B cell (primary cell): ENCODE measurements at regions not wholly inside any gene's neighbourhood (a gene's known extent, or its start where the extent isn't known, plus 50 kb on each side); places are given as distances from the start of the nearest gene placed in this dataset.

ENCODE experiments used
- ATAC-seq: fragments of 200-7000 bp; cut with Tn5 transposase; one replicate; pipeline ENCODE4 v1.10.0; 2021; ENCODE audit warnings: low read depth, mild to moderate bottlenecking, moderate number of reproducible peaks, moderate library complexity
- CTCF ChIA-PET: fragments of 350-600 bp; sonication (Branson Sonifier 250); formaldehyde crosslinking; loops from one replicate; lab custom pipeline; 2021; ENCODE audit warnings: antibody characterized with exemption, inconsistent platforms; lab: Charles Lee
- POLR2A ChIA-PET: fragments of 350-600 bp; sonication (Branson Sonifier 250); formaldehyde crosslinking; loops from one replicate; lab custom pipeline; 2021; ENCODE audit warnings: antibody characterized with exemption; lab: Charles Lee
- DNase-seq: peaks from one replicate; pipeline ENCODE4 v3.0.0; 2013
- H2AFZ ChIP-seq: 2 replicates; pipeline ENCODE4 v1.6.1; 2012; ENCODE audit warnings: mild to moderate bottlenecking, low read depth, low read length; ENCODE audit not compliant: insufficient read depth, poor library complexity, severe bottlenecking
- H3K27ac ChIP-seq, 2 donors: 1 replicate in 1 of 2; 2 replicates in 1 of 2; pipeline ENCODE4 v1.5.1; 2012 to 2013; ENCODE audit warnings: low read length in 2 of 2, mild to moderate bottlenecking in 2 of 2, moderate library complexity in 1 of 2
- H3K27me3 ChIP-seq, 4 experiments: fragments of 200-600 bp in 1 of 4; sonication (generic) in 1 of 4; replicated peaks in 1 of 4; 1 replicate in 2 of 4; 2 replicates in 2 of 4; pipeline versions ENCODE4 v1.6.1 to v1.7.0; 2013 to 2016; ENCODE audit warnings: low read length in 3 of 4, mild to moderate bottlenecking in 2 of 4, mixed read lengths in 1 of 4, moderate library complexity in 1 of 4; ENCODE audit not compliant: insufficient read depth in 4 of 4, control insufficient read depth in 3 of 4; ENCODE audit errors: control extremely low read depth in 1 of 4
- H3K36me3 ChIP-seq, 2 experiments: replicated peaks in 1 of 2; 1 replicate in 1 of 2; 2 replicates in 1 of 2; pipeline versions ENCODE4 v1.6.1 to v1.7.1; 2013; ENCODE audit warnings: low read length in 1 of 2; ENCODE audit not compliant: insufficient read depth in 2 of 2, control insufficient read depth in 1 of 2; ENCODE audit errors: control extremely low read depth in 1 of 2, extremely low read depth in 1 of 2
- H3K4me1 ChIP-seq, 2 donors: fragments of 200-600 bp in 1 of 2; sonication (generic) in 1 of 2; 1 replicate in 1 of 2; 2 replicates in 1 of 2; pipeline versions ENCODE4 v1.5.1 to v1.6.1; 2013 to 2017; ENCODE audit warnings: low read length in 2 of 2; ENCODE audit not compliant: control insufficient read depth in 2 of 2, insufficient read depth in 2 of 2
- H3K4me2 ChIP-seq: replicated peaks from 2 replicates; pipeline ENCODE3; 2012; ENCODE audit warnings: mild to moderate bottlenecking, low read depth, low read length; ENCODE audit not compliant: poor library complexity, severe bottlenecking
- H3K4me3 ChIP-seq, 5 experiments: fragments of 200-600 bp in 1 of 5; sonication (generic) in 1 of 5; 1 replicate in 3 of 5; 2 replicates in 2 of 5; pipeline versions ENCODE4 v1.5.1 to v1.7.0; 2011 to 2016; ENCODE audit warnings: low read length in 4 of 5, mild to moderate bottlenecking in 4 of 5, low read depth in 2 of 5, control low read depth in 1 of 5, moderate library complexity in 1 of 5; ENCODE audit not compliant: insufficient read depth in 1 of 5; ENCODE audit errors: control extremely low read depth in 1 of 5, extremely low read depth in 1 of 5
- H3K79me2 ChIP-seq: fragments of 200-600 bp; sonication (generic); one replicate; pipeline ENCODE4 v1.6.0; 2016; ENCODE audit warnings: low read length; ENCODE audit not compliant: control insufficient read depth, insufficient read depth
- H3K9ac ChIP-seq: fragments of 200-600 bp; sonication (generic); 2 replicates; pipeline ENCODE4 v1.6.1; 2017; ENCODE audit warnings: mild to moderate bottlenecking, low read length, moderate library complexity
- H3K9me3 ChIP-seq, 3 donors: one replicate each; pipeline versions ENCODE4 v1.6.1 to v1.7.1; 2013; ENCODE audit warnings: low read length in 2 of 3; ENCODE audit not compliant: control insufficient read depth in 2 of 3, insufficient read depth in 1 of 3; ENCODE audit errors: control extremely low read depth in 1 of 3
- H4K20me1 ChIP-seq: 2 replicates; pipeline ENCODE4 v1.6.0; 2012; ENCODE audit warnings: mild to moderate bottlenecking, low read length; ENCODE audit not compliant: insufficient read depth, control insufficient read depth, poor library complexity, severe bottlenecking
- H3K27ac Mint-ChIP-seq: one replicate; pipeline ENCODE4 v1.8.0; 2021; ENCODE audit warnings: mixed read lengths
- H3K27me3 Mint-ChIP-seq: one replicate; pipeline ENCODE4 v1.8.0; 2021; ENCODE audit warnings: mixed read lengths
- H3K4me1 Mint-ChIP-seq: one replicate; pipeline ENCODE4 v1.8.0; 2021; ENCODE audit warnings: mixed read lengths
- H3K4me3 Mint-ChIP-seq: one replicate; pipeline ENCODE4 v1.8.0; 2021; ENCODE audit warnings: mixed read lengths
- H3K9me3 Mint-ChIP-seq: one replicate; pipeline ENCODE4 v1.8.0; 2022; ENCODE audit warnings: mixed read lengths; ENCODE audit not compliant: insufficient read depth
- CTCF ChIP-seq: fragments of 200-600 bp; IDR thresholded peaks from one replicate; pipeline ENCODE4 v1.8.0; 2022; ENCODE audit warnings: antibody characterized with exemption, mild to moderate bottlenecking
- EZH2 ChIP-seq: IDR thresholded peaks from 2 replicates; pipeline ENCODE4 v1.6.1; 2012; ENCODE audit warnings: borderline replicate concordance, low read depth, mild to moderate bottlenecking, moderate library complexity, low read length; ENCODE audit not compliant: insufficient read depth, poor library complexity, severe bottlenecking
- WGBS: methylation state at CpG from one replicate; pipeline ENCODE4 v1.1.5; 2013; ENCODE audit warnings: missing lambda C conversion rate; ENCODE audit not compliant: insufficient coverage; 5-methylcytosine and 5-hydroxymethylcytosine counted together
- intact Hi-C: fragments of 100-400 bp; cut with micrococcal nuclease; formaldehyde crosslinking; loops from one replicate; pipeline ENCODE4 v1.10.0; 2022

- Mint-ChIP-seq H3K27ac (no peak overlapping the region), H3K4me1 (no peaks in the 10 kb centered on the region), H3K27me3 (no peaks in the 10 kb centered on the region), H3K4me3 (no peak overlapping the region), H3K9me3 (peaks cover 3% of the 10 kb centered on the region)
- no CpG with 5 or more reads among the region's 1 CpG for WGBS
- no peak overlapping the region for H3K4me3 ChIP-seq
- H3K4me2 ChIP-seq: no peak overlapping the region
- intact Hi-C loops: no loop called here
- H3K27me3 ChIP-seq: no peaks in the 10 kb centered on the region
- ATAC-seq (no peak), DNase-seq (no peak)
- H3K27ac ChIP-seq: no peak overlapping the region
- no peak for TF ChIP-seq EZH2
- no peak for TF ChIP-seq CTCF
- H3K36me3 ChIP-seq: no peaks in the 10 kb centered on the region
- CTCF ChIA-PET: no interaction called here
- H3K4me1 ChIP-seq: no peaks in the 10 kb centered on the region
- no peak overlapping the region for H2AFZ ChIP-seq
- no peaks in the 10 kb centered on the region for H4K20me1 ChIP-seq
- H3K9ac ChIP-seq: no peak overlapping the region
- POLR2A ChIA-PET: no interaction called here
- no peaks in the 10 kb centered on the region for H3K9me3 ChIP-seq
- H3K79me2 ChIP-seq: no peaks in the 10 kb centered on the region
Observed at GRCh38 chr11:15613789-15614188, 499.1 kb downstream of the INSC start.

GRCh38 chr11:15615398-15616096 is 500.8 kb downstream of the INSC start:
- TF ChIP-seq EZH2: no peak
- TF ChIP-seq CTCF: no peak
- H3K27me3 ChIP-seq: no peaks in the 10 kb centered on the region
- H3K4me1 ChIP-seq: no peaks in the 10 kb centered on the region
- no peak overlapping the region for H3K4me3 ChIP-seq
- no peaks in the 10 kb centered on the region for H3K9me3 Mint-ChIP-seq
- ChIA-PET POLR2A (no interaction called here), CTCF (no interaction called here)
- no peak overlapping the region for H3K27ac ChIP-seq
- no peak overlapping the region for H3K4me2 ChIP-seq
- no peak overlapping the region for H2AFZ ChIP-seq
- no peaks in the 10 kb centered on the region for H3K27me3 Mint-ChIP-seq
- no peaks in the 10 kb centered on the region for H3K4me1 Mint-ChIP-seq
- intact Hi-C loops: no loop called here
- no peaks in the 10 kb centered on the region for H3K79me2 ChIP-seq
- H4K20me1 ChIP-seq: no peaks in the 10 kb centered on the region
- no peak overlapping the region for H3K27ac Mint-ChIP-seq
- DNase-seq: no peak
- WGBS: 100% methylated on average over 1 of the region's 2 CpGs
- no peaks in the 10 kb centered on the region for H3K36me3 ChIP-seq
- no peak overlapping the region for H3K9ac ChIP-seq
- no peaks in the 10 kb centered on the region for H3K9me3 ChIP-seq
- ATAC-seq: no peak
- H3K4me3 Mint-ChIP-seq: no peak overlapping the region
